NCI-H446 (cell line): ENCODE measurements at regions not wholly inside any gene's neighbourhood (a gene's known extent, or its start where the extent isn't known, plus 50 kb on each side); places are given as distances from the start of the nearest gene placed in this dataset.
A peak's percentile ranks its signal among the peaks of the same experiment; 100 is the strongest.
"Not testable (repeated sequence)": the region's sequence is repeated elsewhere in the genome, so short reads cannot be mapped to it uniquely, and the experiment has no call there.

ENCODE experiments used
- DNase-seq, 2 experiments: peaks; one replicate each; lab custom pipeline; 2025; lab: John Stamatoyannopoulos, UW

- no peak for DNase-seq
Observed at GRCh38 chr20:12455148-12455547, 537.5 kb downstream of the BTBD3 start.

- no peak for DNase-seq
Observed at GRCh38 chr20:12458241-12458640, 540.5 kb downstream of the BTBD3 start.

- DNase-seq: no peak
Observed at GRCh38 chr20:12464036-12464435, 544.7 kb upstream of the SPTLC3 start.

- DNase-seq: no peak
Observed at GRCh38 chr20:12466915-12467314, 541.9 kb upstream of the SPTLC3 start.

- DNase-seq: no peak
Observed at GRCh38 chr20:12467758-12468157, 541.0 kb upstream of the SPTLC3 start.

GRCh38 chr20:12482661-12483060 lies 526.1 kb upstream of the SPTLC3 start:
- DNase-seq: no peak

GRCh38 chr20:12502443-12502842 lies 506.3 kb upstream of the SPTLC3 start:
- no peak for DNase-seq

GRCh38 chr20:12504779-12505178 lies 504.0 kb upstream of the SPTLC3 start:
- DNase-seq: no peak

GRCh38 chr20:12511499-12511898 lies 497.3 kb upstream of the SPTLC3 start:
- no peak for DNase-seq

- DNase-seq: no peak
Observed at GRCh38 chr20:12512755-12513154, 496.0 kb upstream of the SPTLC3 start.

- DNase-seq: no peak
Observed at GRCh38 chr20:12528104-12528503, 480.7 kb upstream of the SPTLC3 start.

GRCh38 chr20:12528591-12529041 lies 480.2 kb upstream of the SPTLC3 start:
- peak in 1 of 2 experiments; percentile 47 for DNase-seq

- DNase-seq: no peak
Observed at GRCh38 chr20:12531626-12532025, 477.1 kb upstream of the SPTLC3 start.

GRCh38 chr20:12535316-12535715 lies 473.5 kb upstream of the SPTLC3 start:
- peak; percentile 2 to 39 for DNase-seq

GRCh38 chr20:12535770-12536169 lies 473.0 kb upstream of the SPTLC3 start:
- no peak for DNase-seq

- DNase-seq: no peak
Observed at GRCh38 chr20:12554426-12554825, 454.3 kb upstream of the SPTLC3 start.

GRCh38 chr20:12555369-12555768 lies 453.4 kb upstream of the SPTLC3 start:
- no peak for DNase-seq

- not testable (repeated sequence) for DNase-seq
Observed at GRCh38 chr20:12555849-12556248, 452.9 kb upstream of the SPTLC3 start.

GRCh38 chr20:12557224-12557623 lies 451.5 kb upstream of the SPTLC3 start:
- no peak for DNase-seq

GRCh38 chr20:12564979-12565378 lies 443.8 kb upstream of the SPTLC3 start:
- DNase-seq: no peak

GRCh38 chr20:12566596-12566995 lies 442.2 kb upstream of the SPTLC3 start:
- DNase-seq: no peak

GRCh38 chr20:12570371-12570770 lies 438.4 kb upstream of the SPTLC3 start:
- DNase-seq: peak in 1 of 2 experiments; percentile 52

- DNase-seq: no peak
Observed at GRCh38 chr20:12573442-12573841, 435.3 kb upstream of the SPTLC3 start.

- DNase-seq: no peak
Observed at GRCh38 chr20:12575352-12576095, 433.2 kb upstream of the SPTLC3 start.
